AG10803 (cell line): ENCODE measurements at regions not wholly inside any gene's neighbourhood (a gene's known extent, or its start where the extent isn't known, plus 50 kb on each side); places are given as distances from the start of the nearest gene placed in this dataset.

Experiments used
- DNase-seq: peaks from one replicate; pipeline ENCODE4 v3.0.0; 2010; ENCODE audit warnings: low read depth
- H3K4me3 ChIP-seq: 2 replicates; pipeline ENCODE4 v1.5.1; 2011; ENCODE audit warnings: mild to moderate bottlenecking, low read length, control low read depth
- TF ChIP-seq, protein P1 (sequence below): conservative IDR thresholded peaks from 2 replicates; pipeline ENCODE4 v1.5.1; 2011; ENCODE audit warnings: mild to moderate bottlenecking, low read length, control low read depth, inconsistent platforms

GRCh38 chr1:109814993-109815786 is 51.5 kb upstream of the EPS8L3 start:
- H3K4me3 ChIP-seq = no peak overlapping the region
- no peak for DNase-seq
- TF ChIP-seq, protein P1, sequence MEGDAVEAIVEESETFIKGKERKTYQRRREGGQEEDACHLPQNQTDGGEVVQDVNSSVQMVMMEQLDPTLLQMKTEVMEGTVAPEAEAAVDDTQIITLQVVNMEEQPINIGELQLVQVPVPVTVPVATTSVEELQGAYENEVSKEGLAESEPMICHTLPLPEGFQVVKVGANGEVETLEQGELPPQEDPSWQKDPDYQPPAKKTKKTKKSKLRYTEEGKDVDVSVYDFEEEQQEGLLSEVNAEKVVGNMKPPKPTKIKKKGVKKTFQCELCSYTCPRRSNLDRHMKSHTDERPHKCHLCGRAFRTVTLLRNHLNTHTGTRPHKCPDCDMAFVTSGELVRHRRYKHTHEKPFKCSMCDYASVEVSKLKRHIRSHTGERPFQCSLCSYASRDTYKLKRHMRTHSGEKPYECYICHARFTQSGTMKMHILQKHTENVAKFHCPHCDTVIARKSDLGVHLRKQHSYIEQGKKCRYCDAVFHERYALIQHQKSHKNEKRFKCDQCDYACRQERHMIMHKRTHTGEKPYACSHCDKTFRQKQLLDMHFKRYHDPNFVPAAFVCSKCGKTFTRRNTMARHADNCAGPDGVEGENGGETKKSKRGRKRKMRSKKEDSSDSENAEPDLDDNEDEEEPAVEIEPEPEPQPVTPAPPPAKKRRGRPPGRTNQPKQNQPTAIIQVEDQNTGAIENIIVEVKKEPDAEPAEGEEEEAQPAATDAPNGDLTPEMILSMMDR = no peak

- no peak overlapping the region for H3K4me3 ChIP-seq
- DNase-seq = no peak
- TF ChIP-seq, protein P1 = no peak
Measured at GRCh38 chr1:109814223-109814622, 50.5 kb upstream of the EPS8L3 start.
